GM12873 (cell line): ENCODE measurements at regions not wholly inside any gene's neighbourhood (a gene's known extent, or its start where the extent isn't known, plus 50 kb on each side); places are given as distances from the start of the nearest gene placed in this dataset.

Experiments
- TF ChIP-seq, protein P1 (sequence below): IDR thresholded peaks from 2 replicates; pipeline ENCODE4 v1.5.1; 2012; ENCODE audit warnings: low read depth, mild to moderate bottlenecking, moderate library complexity, low read length, control low read depth; ENCODE audit not compliant: insufficient read depth; ENCODE audit errors: missing control alignments

DNA sequence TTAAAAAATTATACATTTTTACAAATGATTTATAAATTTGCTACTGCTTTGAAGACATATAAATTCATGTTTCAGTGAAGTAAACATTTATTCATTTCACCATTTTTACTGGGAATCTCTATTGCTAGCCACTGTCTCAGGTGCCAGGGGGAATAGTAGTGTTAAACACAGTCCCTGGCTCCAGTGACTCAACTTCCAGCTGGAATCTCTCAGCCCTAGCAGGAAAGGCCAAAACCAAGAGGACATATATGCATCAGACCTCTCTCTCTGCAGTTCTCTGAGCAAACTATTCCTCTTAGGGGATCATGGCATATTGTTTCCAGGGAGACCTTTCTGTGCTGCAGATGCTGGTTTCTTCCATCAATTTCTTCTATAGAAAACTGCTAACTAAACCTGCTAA lies 1009.0 kb upstream of the LCORL start:
- TF ChIP-seq, protein P1, sequence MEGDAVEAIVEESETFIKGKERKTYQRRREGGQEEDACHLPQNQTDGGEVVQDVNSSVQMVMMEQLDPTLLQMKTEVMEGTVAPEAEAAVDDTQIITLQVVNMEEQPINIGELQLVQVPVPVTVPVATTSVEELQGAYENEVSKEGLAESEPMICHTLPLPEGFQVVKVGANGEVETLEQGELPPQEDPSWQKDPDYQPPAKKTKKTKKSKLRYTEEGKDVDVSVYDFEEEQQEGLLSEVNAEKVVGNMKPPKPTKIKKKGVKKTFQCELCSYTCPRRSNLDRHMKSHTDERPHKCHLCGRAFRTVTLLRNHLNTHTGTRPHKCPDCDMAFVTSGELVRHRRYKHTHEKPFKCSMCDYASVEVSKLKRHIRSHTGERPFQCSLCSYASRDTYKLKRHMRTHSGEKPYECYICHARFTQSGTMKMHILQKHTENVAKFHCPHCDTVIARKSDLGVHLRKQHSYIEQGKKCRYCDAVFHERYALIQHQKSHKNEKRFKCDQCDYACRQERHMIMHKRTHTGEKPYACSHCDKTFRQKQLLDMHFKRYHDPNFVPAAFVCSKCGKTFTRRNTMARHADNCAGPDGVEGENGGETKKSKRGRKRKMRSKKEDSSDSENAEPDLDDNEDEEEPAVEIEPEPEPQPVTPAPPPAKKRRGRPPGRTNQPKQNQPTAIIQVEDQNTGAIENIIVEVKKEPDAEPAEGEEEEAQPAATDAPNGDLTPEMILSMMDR, result no peak

DNA sequence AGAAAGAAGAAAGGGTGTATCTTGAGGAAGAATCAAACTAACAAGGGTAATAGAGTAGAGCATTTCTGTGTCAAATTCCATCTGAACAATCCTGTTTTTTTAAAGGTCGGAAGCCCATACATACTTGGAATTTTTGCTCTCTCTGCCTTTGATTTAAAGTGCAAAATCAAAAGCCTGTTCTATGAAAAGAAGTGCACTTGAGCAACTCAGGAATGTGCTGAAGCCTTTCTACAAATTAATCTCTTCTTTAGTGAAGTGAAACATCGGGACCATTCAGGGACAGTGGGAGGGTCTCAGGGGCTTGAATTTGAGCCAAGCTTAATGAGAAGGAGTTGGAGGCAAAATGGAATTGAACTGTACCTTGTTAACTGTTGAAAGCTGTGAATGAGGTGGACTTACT lies 1008.5 kb upstream of the LCORL start:
- TF ChIP-seq, protein P1, result no peak

DNA sequence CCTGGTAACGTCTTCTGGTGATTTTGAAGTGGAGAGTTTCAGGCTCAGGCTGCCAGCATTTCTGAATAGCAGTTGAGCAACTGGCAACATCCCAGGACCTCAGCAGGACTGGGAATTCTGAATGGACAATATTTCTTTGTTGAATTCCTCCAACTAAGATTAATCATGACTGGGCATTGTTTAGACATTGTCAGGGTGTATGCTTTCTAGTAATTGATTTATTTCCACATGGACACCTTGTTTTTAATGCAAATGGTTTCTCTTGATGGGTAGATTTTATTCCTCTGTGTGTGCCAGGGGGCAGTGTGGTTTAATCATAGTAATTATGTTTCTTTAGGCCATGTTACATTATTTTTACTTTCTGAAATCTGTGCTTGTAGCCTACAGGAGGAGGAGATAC lies 1004.7 kb upstream of the LCORL start:
- TF ChIP-seq, protein P1, result no peak

DNA sequence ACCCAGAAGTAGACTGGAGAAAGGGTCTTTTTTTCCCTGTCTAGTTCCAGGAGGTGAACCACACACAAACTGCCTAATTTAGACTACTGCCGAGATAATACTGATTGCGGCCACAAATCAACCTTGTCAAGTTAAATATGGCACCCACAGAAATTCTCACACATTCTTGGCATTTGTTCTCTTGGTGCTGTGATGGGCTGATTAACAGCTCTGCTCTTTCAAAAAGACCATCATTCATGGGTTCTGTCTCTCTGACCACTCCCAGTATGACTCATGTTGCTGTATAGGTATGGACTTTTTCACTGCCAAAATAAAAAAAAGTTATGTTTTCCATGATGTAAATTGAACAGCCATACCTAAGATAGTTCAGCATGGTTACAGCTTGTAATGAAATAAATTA lies 1003.5 kb upstream of the LCORL start:
- TF ChIP-seq, protein P1, result no peak

DNA sequence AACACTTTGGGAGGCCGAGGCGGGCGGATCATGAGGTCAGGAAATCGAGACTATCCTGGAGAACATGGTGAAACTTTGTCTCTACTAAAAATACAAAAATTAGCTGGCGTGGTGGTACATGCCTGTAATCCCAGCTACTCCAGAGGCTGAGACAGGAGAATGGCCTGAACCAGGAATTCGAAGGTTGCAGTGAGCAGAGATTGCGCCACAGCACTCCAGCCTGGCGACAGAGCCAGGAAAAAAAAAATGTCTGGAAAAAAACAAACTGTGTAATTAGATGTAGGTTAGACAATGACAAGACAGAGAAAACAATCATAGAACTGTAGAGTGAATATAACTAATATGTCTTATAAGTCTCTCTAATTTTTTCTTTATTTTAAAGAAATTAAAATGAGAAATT lies 1002.5 kb upstream of the LCORL start:
- TF ChIP-seq, protein P1, result no peak

DNA sequence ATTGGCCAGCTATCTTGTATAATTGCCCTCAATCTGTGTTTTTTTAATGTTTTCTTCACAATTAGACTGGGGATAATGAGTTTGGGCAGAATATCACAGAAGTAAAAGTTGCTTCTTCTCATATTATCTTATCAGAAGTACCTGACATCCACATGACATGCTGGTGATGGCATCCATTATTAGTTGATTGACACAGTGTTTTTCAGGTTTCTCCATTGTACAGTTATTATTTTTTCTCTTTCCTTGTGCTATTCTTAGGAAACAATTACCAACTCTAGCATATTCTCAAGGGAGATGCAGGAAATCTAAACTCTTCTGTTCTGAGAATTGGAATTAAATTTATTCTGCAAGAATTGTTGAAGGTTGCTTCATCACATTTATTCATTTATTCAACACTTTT lies 1000.1 kb upstream of the LCORL start:
- TF ChIP-seq, protein P1, result no peak

DNA sequence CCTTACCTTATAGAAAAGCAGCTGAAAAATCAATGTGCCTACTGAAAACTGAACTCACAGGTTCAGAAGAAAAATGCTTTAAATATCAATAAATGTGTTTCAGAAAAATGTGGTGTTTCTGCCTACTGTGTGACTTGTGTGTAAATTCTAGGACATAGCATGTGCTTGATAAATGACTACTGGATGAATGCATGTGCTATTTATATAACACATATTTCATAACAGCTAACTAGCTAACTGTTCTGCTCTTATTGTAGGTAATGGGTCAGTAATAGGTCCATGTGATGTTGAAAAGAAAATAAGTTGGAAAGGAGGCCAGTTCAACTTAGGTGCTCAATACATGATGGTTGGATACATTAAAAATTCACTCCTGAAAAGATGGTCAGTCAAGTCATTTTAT lies 993.0 kb upstream of the LCORL start:
- TF ChIP-seq, protein P1, result no peak
